Stimulated activated effector memory CD8-positive, alpha-beta T cell treated with anti-CD3 and anti-CD28 coated beads, Interleukin-12 subunit alpha, Interleukin-12 subunit beta, amount 100 ng/mL, for 72 hours (primary cell): ENCODE measurements at regions not wholly inside any gene's neighbourhood (a gene's known extent, or its start where the extent isn't known, plus 50 kb on each side); places are given as distances from the start of the nearest gene placed in this dataset.

ENCODE experiments used
- ATAC-seq: fragments of 150-1000 bp; cut with Tn5 transposase; 2 replicates; pipeline ENCODE4 v1.10.0; 2021
- DNase-seq, 2 donors: peaks; one replicate each; pipeline ENCODE4 v3.0.0; 2021 to 2022; ENCODE audit warnings: low spot score in 2 of 2
- H3K27ac Mint-ChIP-seq: one replicate; pipeline ENCODE4 v1.8.0; 2022; ENCODE audit warnings: mild to moderate bottlenecking, mixed read lengths
- H3K36me3 Mint-ChIP-seq: one replicate; pipeline ENCODE4 v1.8.0; 2022; ENCODE audit warnings: mild to moderate bottlenecking, mixed read lengths
- H3K4me1 Mint-ChIP-seq: one replicate; pipeline ENCODE4 v1.8.0; 2022; ENCODE audit warnings: mixed read lengths
- H3K4me3 Mint-ChIP-seq: one replicate; pipeline ENCODE4 v1.8.0; 2022; ENCODE audit warnings: mild to moderate bottlenecking, mixed read lengths
- H3K9me3 Mint-ChIP-seq: one replicate; pipeline ENCODE4 v1.8.0; 2022; ENCODE audit warnings: mixed read lengths

DNA sequence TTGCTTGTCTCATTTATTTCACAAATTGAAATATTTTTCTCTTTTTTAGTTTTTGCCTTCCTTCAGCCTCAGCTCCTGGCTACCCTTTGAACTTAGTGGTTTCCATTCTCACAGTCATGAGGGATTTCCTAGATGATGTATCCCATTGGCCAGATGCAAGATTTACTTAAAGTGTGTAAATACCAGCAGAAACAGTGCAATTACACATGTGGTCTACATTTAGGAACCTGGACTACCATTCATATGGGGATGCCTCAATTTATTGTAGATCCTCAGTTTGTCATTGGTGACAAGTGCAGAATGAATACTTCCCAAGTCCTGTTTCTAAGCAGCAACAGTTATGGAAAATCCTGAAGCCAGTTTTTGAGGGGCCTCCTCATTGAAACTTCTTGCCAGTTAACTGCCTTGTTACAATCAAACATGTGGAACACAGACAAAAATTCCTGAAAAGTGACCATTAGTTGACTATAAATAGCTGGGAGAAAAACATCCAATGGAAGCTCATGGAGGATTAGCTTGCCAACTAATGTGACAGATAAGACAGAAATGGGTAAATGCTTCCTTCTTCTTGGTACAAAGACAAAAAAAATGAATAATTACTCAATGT is 113.6 kb upstream of the FER start:
- no peak for ATAC-seq
- DNase-seq: no peak
- Mint-ChIP-seq H3K36me3 (no peaks in the 10 kb centered on the region), H3K27ac (no peak overlapping the region), H3K4me3 (no peak overlapping the region), H3K9me3 (no peaks in the 10 kb centered on the region), H3K4me1 (no peaks in the 10 kb centered on the region)

GRCh38 chr5:108629779-108630528 is 117.7 kb upstream of the FER start:
- H3K27ac Mint-ChIP-seq: no peak overlapping the region
- no peaks in the 10 kb centered on the region for H3K9me3 Mint-ChIP-seq
- DNase-seq: no peak
- no peak overlapping the region for H3K4me3 Mint-ChIP-seq
- no peaks in the 10 kb centered on the region for H3K36me3 Mint-ChIP-seq
- no peak for ATAC-seq
- H3K4me1 Mint-ChIP-seq: no peaks in the 10 kb centered on the region

DNA sequence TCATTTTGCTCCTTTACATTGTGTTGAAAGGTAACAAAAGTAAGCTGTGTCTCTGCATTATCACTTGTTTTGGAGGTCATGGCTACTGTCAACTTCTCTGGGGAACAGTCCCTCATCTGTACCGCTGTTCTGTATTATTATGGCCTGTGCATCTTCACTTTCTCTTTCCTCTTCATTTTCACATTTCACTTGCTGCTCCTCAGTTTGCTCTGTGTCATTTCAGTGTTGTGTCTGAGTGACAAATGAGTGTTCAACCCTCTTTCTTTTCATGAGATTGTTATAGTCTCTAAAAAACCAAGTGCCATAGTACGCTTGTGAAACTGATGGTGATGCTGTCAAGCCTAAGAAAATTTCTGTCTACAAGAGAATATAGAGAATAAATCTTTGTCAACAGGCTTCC is 122.0 kb upstream of the FER start:
- H3K36me3 Mint-ChIP-seq: no peaks in the 10 kb centered on the region
- DNase-seq (no peak), ATAC-seq (no peak)
- no peaks in the 10 kb centered on the region for H3K9me3 Mint-ChIP-seq
- no peaks in the 10 kb centered on the region for H3K4me1 Mint-ChIP-seq
- no peak overlapping the region for H3K4me3 Mint-ChIP-seq
- H3K27ac Mint-ChIP-seq: no peak overlapping the region

DNA sequence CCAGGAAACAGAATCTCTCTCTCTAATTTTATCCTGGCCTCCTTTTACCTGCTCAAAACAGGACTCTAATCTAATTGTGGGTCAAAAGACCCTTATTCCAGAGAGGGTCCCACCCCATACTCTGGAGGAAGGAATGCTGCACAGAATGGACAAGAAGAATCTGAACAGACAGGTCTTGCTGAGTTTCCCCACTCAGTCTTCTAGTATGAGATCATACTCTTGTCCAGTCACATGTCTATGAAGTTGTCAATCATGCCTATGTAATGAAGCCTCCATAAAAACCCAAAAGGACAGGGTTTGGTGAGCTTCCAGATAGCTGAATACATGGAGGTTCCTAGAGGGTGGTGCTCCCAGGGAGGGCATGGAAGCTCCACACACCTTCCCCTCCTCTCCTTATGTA is 123.9 kb upstream of the FER start:
- H3K27ac Mint-ChIP-seq: no peak overlapping the region
- no peak for ATAC-seq
- H3K9me3 Mint-ChIP-seq: no peaks in the 10 kb centered on the region
- H3K4me3 Mint-ChIP-seq: no peak overlapping the region
- no peaks in the 10 kb centered on the region for H3K4me1 Mint-ChIP-seq
- no peak for DNase-seq
- H3K36me3 Mint-ChIP-seq: no peaks in the 10 kb centered on the region

- H3K27ac Mint-ChIP-seq: no peak overlapping the region
- no peaks in the 10 kb centered on the region for H3K36me3 Mint-ChIP-seq
- no peak overlapping the region for H3K4me3 Mint-ChIP-seq
- ATAC-seq (no peak), DNase-seq (no peak)
- H3K4me1 Mint-ChIP-seq: no peaks in the 10 kb centered on the region
- no peaks in the 10 kb centered on the region for H3K9me3 Mint-ChIP-seq
Measured at GRCh38 chr5:108620516-108620915, 127.2 kb upstream of the FER start.

- H3K4me1 Mint-ChIP-seq: no peaks in the 10 kb centered on the region
- ATAC-seq: no peak
Measured at GRCh38 chr5:108619815-108620214, 127.9 kb upstream of the FER start.

GRCh38 chr5:108617467-108618435 is 129.9 kb upstream of the FER start:
- Mint-ChIP-seq H3K4me1 (no peaks in the 10 kb centered on the region), H3K36me3 (no peaks in the 10 kb centered on the region), H3K4me3 (no peak overlapping the region), H3K27ac (no peak overlapping the region), H3K9me3 (no peaks in the 10 kb centered on the region)
- no peak for DNase-seq
- ATAC-seq: no peak

More at GRCh38 chr5:108619815-108620214, 127.9 kb upstream of the FER start:
- Mint-ChIP-seq H3K36me3 (no peaks in the 10 kb centered on the region), H3K9me3 (no peaks in the 10 kb centered on the region), H3K27ac (no peak overlapping the region), H3K4me3 (no peak overlapping the region)
- no peak for DNase-seq

DNA sequence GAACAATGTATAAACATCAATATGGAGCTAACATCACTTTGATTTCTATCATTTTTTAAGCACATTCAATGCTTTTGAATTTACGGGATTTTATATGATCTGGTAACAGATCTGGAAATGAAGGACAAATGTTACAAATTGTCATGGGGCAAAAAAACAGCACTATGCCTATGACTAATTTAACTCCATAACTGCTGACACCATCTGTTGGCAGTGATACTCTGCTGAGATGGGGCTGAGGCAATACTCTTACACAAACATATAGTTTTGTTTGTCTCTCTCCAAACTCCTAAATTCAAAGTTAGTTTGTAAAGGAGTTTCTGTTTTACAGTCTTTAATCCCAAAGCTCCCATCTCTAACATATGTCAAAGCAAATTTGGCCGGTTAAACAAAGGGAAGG is 132.5 kb upstream of the FER start:
- no peak for DNase-seq
- Mint-ChIP-seq H3K9me3 (peaks cover under 1% of the 10 kb centered on the region), H3K4me3 (no peak overlapping the region), H3K36me3 (no peaks in the 10 kb centered on the region), H3K27ac (no peak overlapping the region), H3K4me1 (no peaks in the 10 kb centered on the region)
- ATAC-seq: no peak

DNA sequence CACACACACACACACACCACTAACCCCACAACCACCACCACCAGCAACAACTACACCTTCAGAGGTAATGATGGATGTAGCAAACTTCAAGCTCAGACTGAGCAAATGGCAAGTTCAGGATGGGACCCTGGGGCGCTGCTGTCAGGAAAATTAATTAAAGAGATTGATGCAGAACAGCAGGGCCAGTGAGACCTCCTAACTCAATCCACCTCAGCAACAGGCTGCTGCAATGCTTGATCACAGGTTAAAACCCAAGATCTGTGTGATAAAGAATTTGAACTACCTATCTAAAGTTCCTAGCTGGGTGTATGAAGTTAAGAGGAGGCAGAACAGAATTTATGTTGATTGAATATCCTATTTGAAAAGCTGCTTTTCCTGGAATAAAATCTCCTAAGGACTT is 140.3 kb upstream of the FER start:
- no peaks in the 10 kb centered on the region for H3K4me1 Mint-ChIP-seq
- ATAC-seq (no peak), DNase-seq (no peak)
- H3K27ac Mint-ChIP-seq: no peak overlapping the region
- no peaks in the 10 kb centered on the region for H3K36me3 Mint-ChIP-seq
- H3K9me3 Mint-ChIP-seq: peaks cover 3% of the 10 kb centered on the region
- H3K4me3 Mint-ChIP-seq: no peak overlapping the region

DNA sequence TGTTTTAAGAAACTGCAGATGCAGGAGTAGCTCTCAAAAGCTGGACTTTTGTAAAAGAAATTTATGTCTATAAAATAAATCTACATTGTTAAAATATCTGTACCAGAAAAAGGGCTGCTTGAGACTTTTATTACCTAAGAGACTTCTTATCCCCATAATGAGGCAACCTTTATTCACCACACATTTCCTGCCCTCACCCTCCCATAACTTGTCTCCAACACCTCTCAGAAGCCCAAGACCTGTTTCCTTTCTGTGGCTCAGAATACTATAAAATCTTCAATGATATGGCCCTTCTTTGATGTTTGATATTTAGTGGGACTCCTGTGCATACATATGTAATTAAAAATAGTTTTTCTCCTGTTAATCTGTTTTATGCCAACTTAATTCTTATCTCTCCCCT is 141.5 kb upstream of the FER start:
- ATAC-seq: no peak
- no peak for DNase-seq
- no peaks in the 10 kb centered on the region for H3K36me3 Mint-ChIP-seq

DNA sequence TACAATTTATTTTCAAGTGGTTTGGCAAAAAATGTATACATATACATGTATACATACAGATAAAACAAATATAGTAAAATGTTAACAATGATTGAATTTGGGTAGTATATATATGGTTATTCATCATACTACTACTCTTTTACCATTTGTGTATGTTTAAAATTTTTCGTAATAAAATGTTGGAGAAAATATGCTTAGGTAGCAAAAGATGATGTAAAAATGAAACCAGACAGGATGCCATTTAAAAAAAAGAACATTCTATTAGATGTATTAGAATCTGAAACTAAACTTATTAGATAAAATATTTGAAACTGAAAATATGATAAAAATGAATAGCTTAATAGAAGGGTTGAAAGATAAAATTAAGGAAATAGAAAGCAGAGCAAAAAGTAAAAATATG is 144.9 kb upstream of the FER start:
- DNase-seq (no peak), ATAC-seq (no peak)
- no peaks in the 10 kb centered on the region for H3K4me1 Mint-ChIP-seq
- H3K36me3 Mint-ChIP-seq: no peaks in the 10 kb centered on the region
- no peak overlapping the region for H3K27ac Mint-ChIP-seq
- no peaks in the 10 kb centered on the region for H3K9me3 Mint-ChIP-seq
- H3K4me3 Mint-ChIP-seq: no peak overlapping the region

More for the DNA sequence above, 141.5 kb upstream of the FER start:
- Mint-ChIP-seq H3K4me3 (no peak overlapping the region), H3K4me1 (no peaks in the 10 kb centered on the region), H3K9me3 (peaks cover 3% of the 10 kb centered on the region), H3K27ac (no peak overlapping the region)

DNA sequence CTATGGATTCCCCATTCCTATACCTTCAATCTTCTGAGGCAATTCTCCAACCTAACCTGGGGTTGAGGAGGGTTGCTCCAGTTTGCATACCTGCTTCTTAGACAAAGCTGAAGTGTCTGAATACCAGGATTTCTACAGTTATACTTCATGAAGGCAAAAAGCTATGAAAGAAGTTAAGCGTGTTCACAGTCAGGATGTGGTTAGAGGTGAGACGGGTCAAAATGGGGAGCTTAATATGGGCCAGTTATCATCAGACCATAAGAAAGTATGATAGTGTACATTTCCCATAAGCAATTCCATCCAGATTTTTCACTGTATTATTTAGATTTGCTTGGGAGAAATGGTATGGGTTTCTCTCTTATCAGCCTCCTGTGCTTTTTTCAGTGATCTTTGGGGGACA is 156.9 kb upstream of the FER start:
- DNase-seq (no peak), ATAC-seq (no peak)
- Mint-ChIP-seq H3K4me1 (no peaks in the 10 kb centered on the region), H3K4me3 (no peak overlapping the region), H3K27ac (no peak overlapping the region), H3K36me3 (no peaks in the 10 kb centered on the region), H3K9me3 (no peaks in the 10 kb centered on the region)

- H3K4me3 Mint-ChIP-seq: no peak overlapping the region
- H3K4me1 Mint-ChIP-seq: no peaks in the 10 kb centered on the region
- no peak for ATAC-seq
- H3K9me3 Mint-ChIP-seq: no peaks in the 10 kb centered on the region
- H3K36me3 Mint-ChIP-seq: no peaks in the 10 kb centered on the region
- H3K27ac Mint-ChIP-seq: no peak overlapping the region
- no peak for DNase-seq
Measured at GRCh38 chr5:108588323-108588722, 159.4 kb upstream of the FER start.

DNA sequence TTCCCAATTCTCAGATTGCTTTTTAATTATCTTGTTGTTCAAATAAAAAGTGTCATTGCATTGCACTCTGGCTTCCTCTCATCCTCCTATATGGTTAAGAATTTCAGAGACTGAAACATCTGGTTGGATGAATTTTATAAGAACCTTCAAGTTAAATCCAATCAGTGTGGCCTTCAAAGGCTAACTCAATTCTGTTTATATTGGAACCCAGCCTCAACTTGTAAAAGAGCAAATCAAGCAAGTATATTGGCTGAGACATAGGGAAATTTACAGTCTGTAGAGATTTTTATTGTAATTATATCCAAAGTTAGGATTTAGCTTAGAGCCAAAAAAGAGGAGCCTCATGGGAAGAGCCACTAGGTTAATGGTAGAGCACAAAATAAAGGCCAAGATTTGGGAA is 159.9 kb upstream of the FER start:
- Mint-ChIP-seq H3K27ac (no peak overlapping the region), H3K4me1 (no peaks in the 10 kb centered on the region), H3K36me3 (no peaks in the 10 kb centered on the region), H3K4me3 (no peak overlapping the region), H3K9me3 (no peaks in the 10 kb centered on the region)
- DNase-seq: no peak
- ATAC-seq: no peak

DNA sequence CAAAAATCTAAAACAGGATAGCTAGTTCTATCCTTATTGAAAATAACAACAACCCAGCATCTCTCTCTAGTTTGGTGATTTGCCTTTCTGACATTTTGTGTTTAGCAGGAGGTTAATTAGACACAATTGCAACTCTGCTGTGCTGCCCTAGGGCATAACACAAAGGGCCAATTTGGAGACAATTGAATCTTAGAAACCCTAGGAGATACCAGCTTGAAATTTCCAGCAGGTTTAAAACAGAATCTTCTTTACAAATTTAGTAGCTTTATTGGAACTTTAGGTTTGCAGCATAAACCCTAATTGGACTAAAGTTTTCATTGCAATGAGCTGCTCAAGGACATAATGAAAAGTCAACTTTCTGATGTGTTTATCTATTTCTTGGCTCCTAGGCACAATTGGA is 166.7 kb upstream of the FER start:
- Mint-ChIP-seq H3K9me3 (no peaks in the 10 kb centered on the region), H3K4me1 (no peaks in the 10 kb centered on the region), H3K4me3 (no peak overlapping the region), H3K27ac (no peak overlapping the region), H3K36me3 (no peaks in the 10 kb centered on the region)
- DNase-seq (no peak), ATAC-seq (no peak)

DNA sequence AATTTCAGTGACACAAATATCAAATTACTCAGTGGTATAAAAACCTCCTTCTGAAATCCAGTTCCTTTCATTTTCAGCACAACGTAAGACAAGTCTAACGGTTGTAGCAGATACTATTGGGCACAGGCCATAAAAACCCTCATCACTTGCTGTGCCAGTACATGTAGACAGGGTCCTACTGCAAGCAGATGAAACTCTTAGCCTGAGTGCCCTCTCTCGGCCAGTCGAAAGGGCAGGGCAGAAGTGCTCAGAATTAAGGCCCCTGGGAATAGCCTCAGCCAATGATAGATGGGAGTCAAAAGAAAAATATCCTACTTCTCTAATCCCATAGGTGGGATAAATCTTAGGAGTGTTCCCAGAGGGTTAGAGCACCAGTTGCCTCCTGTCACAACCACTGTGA is 168.5 kb upstream of the FER start:
- H3K4me1 Mint-ChIP-seq: no peaks in the 10 kb centered on the region
- ATAC-seq (no peak), DNase-seq (no peak)
- no peaks in the 10 kb centered on the region for H3K36me3 Mint-ChIP-seq
- H3K9me3 Mint-ChIP-seq: peaks cover under 1% of the 10 kb centered on the region
- no peak overlapping the region for H3K4me3 Mint-ChIP-seq
- no peak overlapping the region for H3K27ac Mint-ChIP-seq
